ENCODE measurements at regions not wholly inside any gene's neighbourhood (a gene's known extent, or its start where the extent isn't known, plus 50 kb on each side); places are given as distances from the start of the nearest gene placed in this dataset.

DNA sequence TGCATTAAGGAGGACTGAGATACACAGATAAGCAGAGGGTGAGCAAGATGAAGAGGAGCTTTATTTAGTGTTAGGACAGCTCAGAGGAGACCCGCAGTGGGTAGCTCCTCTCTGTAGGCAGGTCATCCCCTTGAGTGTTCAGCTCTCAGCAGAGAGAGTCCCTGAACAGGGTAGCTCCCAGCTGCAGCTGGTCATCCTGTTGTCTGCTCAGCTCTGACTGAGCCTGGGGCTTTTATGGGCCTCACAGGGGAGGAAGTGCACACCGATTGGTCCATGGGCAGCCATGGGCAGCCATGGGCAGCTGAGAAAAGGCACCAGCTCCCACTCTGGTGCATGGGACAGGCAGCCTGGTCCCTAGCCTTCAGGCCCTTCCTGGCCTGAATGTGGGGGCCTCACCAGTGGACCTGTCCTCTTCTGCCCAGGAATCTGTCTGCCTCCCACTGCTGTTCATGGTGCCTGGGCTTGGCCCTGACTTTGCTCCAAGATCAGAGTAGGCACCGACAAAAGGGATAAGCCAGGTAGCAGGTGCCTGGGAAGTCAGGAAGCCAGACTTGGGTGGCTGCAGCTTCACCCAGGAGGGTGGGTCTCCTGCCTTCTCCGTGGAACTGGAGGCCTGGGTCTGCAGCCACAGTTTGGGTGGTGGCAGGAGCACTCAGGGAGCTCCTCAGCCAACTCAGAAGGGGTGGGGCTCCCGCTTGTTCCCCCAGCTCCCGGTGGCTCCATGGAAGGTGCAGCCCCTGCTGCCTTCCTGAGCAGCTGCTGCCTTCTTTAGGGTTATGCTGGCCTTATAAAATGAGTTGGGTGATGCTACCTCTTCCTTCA lies 54.7 kb downstream of the MYEOV start:
- DNase-seq (ENCODE audit: low read depth in 2 of 2), result no peak

- DNase-seq (ENCODE audit: low read depth in 2 of 2), result no peak
Observed at GRCh38 chr11:69350040-69350439, 56.1 kb downstream of the MYEOV start.

DNA sequence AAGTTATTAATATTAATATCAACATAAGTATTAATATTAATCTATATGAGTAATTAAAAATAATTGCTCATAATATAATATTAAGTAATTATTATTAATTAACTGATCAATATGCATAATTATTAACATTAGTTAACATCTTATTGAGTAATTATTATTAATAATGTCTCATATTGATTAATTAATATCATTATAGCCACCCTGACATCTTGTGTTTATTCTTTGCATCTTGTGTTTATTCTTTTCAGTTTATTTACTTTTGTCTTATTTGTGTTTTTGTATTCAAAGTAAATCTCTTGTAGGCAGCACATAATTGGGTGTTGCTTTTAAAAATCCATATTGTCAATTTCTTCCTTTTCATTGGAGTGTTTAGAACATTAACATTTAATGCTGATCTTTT lies 56.6 kb downstream of the MYEOV start:
- no peak for DNase-seq (ENCODE audit: low read depth in 2 of 2)

DNA sequence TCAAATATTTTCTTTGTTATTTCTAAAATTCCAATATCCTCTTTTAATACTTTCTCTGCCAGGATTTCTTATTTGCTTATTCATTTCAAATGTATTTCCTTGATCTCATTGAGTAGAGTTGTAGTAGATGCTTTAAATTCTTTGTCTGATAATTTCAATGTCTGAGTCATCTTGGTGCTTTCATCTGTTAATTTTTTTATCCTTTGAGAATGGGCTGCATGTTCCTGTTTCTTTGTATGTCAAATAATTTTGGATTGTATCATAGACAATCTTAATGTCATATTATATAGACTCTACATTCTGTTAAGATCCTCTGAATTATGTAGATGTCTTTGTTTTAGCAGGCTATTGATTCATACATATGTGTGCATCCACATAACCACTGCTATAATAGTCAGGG lies 57.5 kb downstream of the MYEOV start:
- no peak for DNase-seq (ENCODE audit: low read depth in 2 of 2)

- no peak for DNase-seq (ENCODE audit: low read depth in 2 of 2)
Observed at GRCh38 chr11:69352166-69352565, 58.2 kb downstream of the MYEOV start.

DNA sequence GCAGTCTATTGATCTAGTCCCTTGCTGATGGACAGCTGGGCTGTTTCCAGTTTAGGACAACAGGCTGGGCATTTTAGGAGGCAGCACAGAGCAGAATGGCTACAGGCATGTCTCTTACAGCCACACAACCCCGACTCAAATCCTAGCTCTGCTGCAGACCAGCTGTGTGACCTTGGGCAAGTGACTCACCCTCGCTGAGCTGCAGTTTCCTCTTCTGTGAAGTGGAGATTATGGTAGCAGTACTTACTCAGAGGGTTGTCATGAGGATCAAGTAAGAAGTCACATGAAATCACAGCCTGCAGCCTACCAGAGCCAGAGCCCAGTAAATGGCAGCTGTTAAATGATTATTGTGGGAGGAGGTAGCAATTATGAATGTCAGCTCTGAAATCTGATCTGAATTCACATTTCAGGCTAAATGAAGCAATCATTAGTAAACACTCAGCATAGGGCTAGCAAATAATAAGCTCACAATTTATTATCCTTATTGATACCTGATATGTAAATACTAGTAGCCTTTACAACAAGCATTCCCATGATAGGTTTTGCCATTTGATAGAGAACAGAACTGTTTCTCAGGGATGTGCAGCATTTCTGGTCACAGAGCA lies 58.9 kb downstream of the MYEOV start:
- no peak for DNase-seq (ENCODE audit: low read depth in 2 of 2)

GRCh38 chr11:69353696-69354544 lies 60.0 kb downstream of the MYEOV start:
- no peak for DNase-seq (ENCODE audit: low read depth in 2 of 2)

DNA sequence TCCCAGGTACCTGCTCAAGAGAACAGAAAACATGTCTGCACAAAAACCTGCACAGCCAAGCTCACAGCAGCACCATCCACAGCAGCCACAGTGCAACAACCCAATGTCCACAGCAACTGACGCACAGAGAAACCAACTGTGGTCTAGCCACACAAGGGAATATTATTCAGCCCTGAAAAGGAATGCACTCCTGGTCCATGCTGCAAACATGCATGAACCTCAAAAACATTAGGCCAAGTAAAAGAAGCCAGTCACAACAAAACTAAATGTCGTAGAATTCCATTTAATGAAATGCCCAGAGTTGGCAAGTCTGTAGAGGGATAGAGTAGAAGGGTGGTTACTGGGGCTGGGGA lies 60.6 kb downstream of the MYEOV start:
- DNase-seq (ENCODE audit: low read depth in 2 of 2), result no peak

- DNase-seq (ENCODE audit: low read depth in 2 of 2), result no peak
Observed at GRCh38 chr11:69355346-69355940, 61.5 kb downstream of the MYEOV start.

GRCh38 chr11:69355959-69356702 lies 62.2 kb downstream of the MYEOV start:
- DNase-seq (ENCODE audit: low read depth in 2 of 2), result no peak

- DNase-seq (ENCODE audit: low read depth in 2 of 2), result no peak
Observed at GRCh38 chr11:69356703-69357457, 62.9 kb downstream of the MYEOV start.

DNA sequence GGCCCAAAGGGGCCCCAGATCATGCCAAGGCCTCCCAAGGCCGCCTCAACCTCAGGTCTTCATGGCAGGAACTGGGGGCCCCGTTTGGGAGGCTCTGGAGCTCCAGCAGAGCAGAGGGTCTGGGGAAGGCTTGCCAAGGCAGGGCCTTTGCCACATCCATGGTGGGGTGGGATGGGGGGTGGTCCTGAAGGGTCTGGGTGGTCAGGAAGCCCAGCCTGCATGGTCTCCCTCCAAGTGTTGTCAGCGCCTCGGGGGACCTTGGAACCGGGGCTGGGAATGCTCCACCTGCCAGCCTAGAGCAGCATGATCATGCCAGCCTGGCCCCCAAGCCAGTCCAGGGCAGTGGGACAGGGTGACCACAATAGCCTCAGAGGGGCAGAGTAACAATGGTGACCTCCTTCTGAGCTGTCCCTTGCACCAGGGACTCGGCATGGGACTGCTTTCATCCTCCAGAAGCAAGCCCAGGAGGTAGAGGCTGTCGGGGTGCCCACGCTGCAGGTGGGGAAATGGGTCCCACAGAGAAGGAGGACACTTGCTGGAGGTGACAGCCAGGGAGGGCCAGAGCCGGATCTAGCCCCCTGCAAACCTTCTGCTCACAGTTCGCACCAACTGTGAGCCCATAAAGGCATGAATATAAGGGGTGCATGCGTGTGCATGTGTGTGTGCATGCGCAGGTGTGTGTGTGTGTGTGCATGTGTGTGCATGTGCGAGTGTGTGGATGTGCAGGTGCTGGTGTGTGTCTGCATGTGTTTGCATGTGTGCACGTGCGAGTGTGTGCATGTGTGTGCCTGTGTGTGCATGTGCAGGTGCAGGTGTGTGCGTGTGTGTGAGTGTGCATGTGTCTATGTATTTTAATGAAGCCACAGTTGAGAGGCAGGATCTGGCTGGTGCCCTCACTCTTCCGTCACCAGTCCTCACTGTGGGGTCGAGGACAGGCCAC lies 63.8 kb downstream of the MYEOV start:
- DNase-seq (ENCODE audit: low read depth in 2 of 2), result no peak

DNA sequence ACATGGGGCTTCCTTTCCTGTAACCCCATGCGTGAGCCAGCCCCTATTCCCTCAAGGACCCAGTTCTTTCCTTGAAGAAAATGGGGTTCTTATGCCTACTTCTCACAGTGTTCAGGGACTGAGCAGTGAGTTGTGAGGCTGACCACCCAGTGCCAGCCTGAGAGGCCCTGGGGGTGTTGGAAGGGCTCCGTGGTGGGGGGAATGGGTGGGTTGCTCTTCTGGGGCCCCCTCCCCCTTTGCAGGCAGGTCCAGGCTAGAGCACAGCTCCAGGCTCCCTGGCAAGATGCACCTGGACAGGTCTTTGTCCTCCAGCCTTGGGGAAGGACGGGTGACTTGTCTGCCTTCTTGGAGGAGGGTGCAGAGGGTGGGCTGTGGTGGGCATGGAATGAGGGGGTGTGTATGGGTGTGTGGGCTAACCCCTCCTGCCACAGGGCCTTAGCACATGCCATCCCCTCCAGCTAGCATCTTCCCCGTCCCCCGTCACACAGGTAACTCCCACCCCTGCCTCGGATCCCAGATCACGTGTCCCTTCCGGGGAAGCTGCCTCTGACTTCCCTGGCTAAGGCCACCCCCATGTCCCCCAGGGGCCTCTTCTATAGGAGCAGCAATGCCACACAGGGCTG lies 64.6 kb downstream of the MYEOV start:
- no peak for DNase-seq (ENCODE audit: low read depth in 2 of 2)

- DNase-seq (ENCODE audit: low read depth in 2 of 2), result no peak
Observed at GRCh38 chr11:69359735-69360480, 66.0 kb downstream of the MYEOV start.

GRCh38 chr11:69360606-69361005 lies 66.7 kb downstream of the MYEOV start:
- DNase-seq (ENCODE audit: low read depth in 2 of 2), result no peak

DNA sequence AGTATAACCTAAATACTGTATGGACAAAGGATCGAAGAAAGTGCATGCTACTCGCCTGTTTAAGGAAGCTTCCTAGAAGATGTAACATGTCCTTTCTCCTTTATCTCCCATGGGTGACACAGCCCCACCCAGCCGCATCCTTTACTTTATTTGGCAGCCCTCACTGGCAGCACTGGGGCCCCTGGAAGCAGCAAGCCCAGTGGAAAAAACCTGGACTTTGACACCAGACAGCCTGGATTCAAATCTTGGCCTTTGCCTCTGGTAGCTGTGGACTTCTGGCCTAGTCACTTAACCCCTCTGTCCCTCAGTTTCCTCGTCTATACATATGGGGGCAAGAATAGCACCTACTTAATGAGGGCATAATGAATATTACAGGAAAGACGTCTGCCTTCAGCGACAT lies 67.1 kb downstream of the MYEOV start:
- no peak for DNase-seq (ENCODE audit: low read depth in 2 of 2)

GRCh38 chr11:69361466-69361865 lies 67.5 kb downstream of the MYEOV start:
- DNase-seq (ENCODE audit: low read depth in 2 of 2), result no peak

DNA sequence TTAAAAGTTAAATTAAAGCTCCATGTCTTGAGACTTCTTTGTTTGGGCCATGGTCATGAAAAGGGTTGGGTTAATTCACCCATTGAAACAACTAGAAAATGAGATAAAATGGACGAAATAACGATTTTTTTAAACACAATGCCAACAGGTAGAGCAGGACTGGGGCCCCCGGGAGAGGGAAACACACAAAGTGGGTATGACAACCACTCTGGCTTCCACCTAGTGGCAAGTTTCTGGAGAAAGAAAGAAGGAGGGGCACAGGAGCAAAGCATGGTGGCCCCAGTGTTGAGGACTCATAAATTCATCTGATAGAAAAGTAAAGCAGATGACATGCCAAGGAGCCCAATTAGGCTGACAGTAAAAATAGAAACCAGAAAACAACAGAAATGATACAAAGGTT lies 68.4 kb downstream of the MYEOV start:
- no peak for DNase-seq (ENCODE audit: low read depth in 2 of 2)

- DNase-seq (ENCODE audit: low read depth in 2 of 2), result no peak
Observed at GRCh38 chr11:69364921-69365320, 71.0 kb downstream of the MYEOV start.
